Naive thymus-derived CD8-positive, alpha-beta T cell (primary cell): ENCODE measurements at regions not wholly inside any gene's neighbourhood (a gene's known extent, or its start where the extent isn't known, plus 50 kb on each side); places are given as distances from the start of the nearest gene placed in this dataset.
"Not testable (repeated sequence)": the region's sequence is repeated elsewhere in the genome, so short reads cannot be mapped to it uniquely, and the experiment has no call there.

Source experiments
- ATAC-seq, 2 donors: fragments of 150-1000 bp; cut with Tn5 transposase in 1 of 2; sonication (Bioruptor Pico), chemical (Tn5 transposase) in 1 of 2; 1 replicate in 1 of 2; 2 replicates in 1 of 2; pipeline ENCODE4 v1.10.0; 2021; ENCODE audit warnings: mild to moderate bottlenecking in 2 of 2, moderate library complexity in 2 of 2
- POLR2A ChIA-PET: fragments of 350-600 bp; sonication (Branson Sonifier 250); formaldehyde crosslinking; loops from one replicate; lab custom pipeline; 2021; ENCODE audit warnings: antibody characterized with exemption; lab: Charles Lee
- DNase-seq, 10 donors: peaks; one replicate each; pipeline versions ENCODE4 v3.0.0 to v3.0.0-alpha.2; 2020 to 2022
- H3K27ac Mint-ChIP-seq, 10 donors: one replicate each; pipeline ENCODE4 v1.8.0; 2020 to 2022; ENCODE audit warnings: mild to moderate bottlenecking in 10 of 10, mixed read lengths in 10 of 10, moderate library complexity in 4 of 10, inconsistent platforms in 1 of 10
- H3K27me3 Mint-ChIP-seq, 5 donors: one replicate each; pipeline ENCODE4 v1.8.0; 2021 to 2022; ENCODE audit warnings: mixed read lengths in 5 of 5
- H3K36me3 Mint-ChIP-seq, 3 donors: one replicate each; pipeline ENCODE4 v1.8.0; 2020 to 2022; ENCODE audit warnings: mixed read lengths in 3 of 3, mild to moderate bottlenecking in 2 of 3, inconsistent platforms in 1 of 3
- H3K4me1 Mint-ChIP-seq, 4 donors: one replicate each; pipeline ENCODE4 v1.8.0; 2021 to 2022; ENCODE audit warnings: mixed read lengths in 4 of 4
- H3K4me3 Mint-ChIP-seq, 10 donors: one replicate each; pipeline ENCODE4 v1.8.0; 2020 to 2022; ENCODE audit warnings: mild to moderate bottlenecking in 10 of 10, mixed read lengths in 10 of 10, moderate library complexity in 6 of 10, inconsistent platforms in 1 of 10
- H3K9me3 Mint-ChIP-seq, 9 donors: one replicate each; pipeline ENCODE4 v1.8.0; 2020 to 2022; ENCODE audit warnings: mixed read lengths in 9 of 9, mild to moderate bottlenecking in 3 of 9, inconsistent platforms in 1 of 9, moderate library complexity in 1 of 9

DNA sequence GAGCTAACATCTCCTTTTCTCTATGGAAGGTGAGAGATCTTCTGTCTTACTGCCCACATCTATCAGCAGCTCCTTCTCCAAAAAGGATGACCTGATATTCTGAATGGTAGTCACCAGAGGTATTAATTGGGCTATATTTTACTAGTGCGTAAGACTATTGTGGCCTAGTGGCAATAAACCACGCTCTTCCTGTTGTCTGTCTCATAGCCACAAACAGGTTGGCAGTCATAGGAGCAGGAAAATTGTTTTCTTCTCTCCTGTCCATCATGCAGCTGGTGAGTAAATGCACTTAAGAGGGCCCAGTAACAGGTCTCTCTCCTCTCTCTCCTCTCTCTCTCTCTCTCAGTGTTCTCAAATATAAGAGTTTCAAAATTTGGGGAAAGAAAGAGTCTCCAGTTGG is 856.8 kb upstream of the ACVR2A start:
- H3K9me3 Mint-ChIP-seq = no peaks in the 10 kb centered on the region
- ATAC-seq (no peak), DNase-seq (no peak)
- H3K4me1 Mint-ChIP-seq = no peaks in the 10 kb centered on the region
- no peaks in the 10 kb centered on the region for H3K36me3 Mint-ChIP-seq
- POLR2A ChIA-PET = no interaction called here
- no peak overlapping the region for H3K27ac Mint-ChIP-seq
- no peak overlapping the region for H3K4me3 Mint-ChIP-seq
- H3K27me3 Mint-ChIP-seq = peaks cover 0 to 7% (median 0%) of the 10 kb centered on the region in 5 donors

GRCh38 chr2:146986161-146986560 is 858.7 kb upstream of the ACVR2A start:
- Mint-ChIP-seq H3K4me1 (no peaks in the 10 kb centered on the region), H3K27ac (no peak overlapping the region), H3K36me3 (no peaks in the 10 kb centered on the region), H3K4me3 (no peak overlapping the region), H3K27me3 (peaks cover 0 to 7% (median 0%) of the 10 kb centered on the region in 5 donors), H3K9me3 (peaks cover 0 to 4% (median 0%) of the 10 kb centered on the region in 9 donors)
- no peak for ATAC-seq
- POLR2A ChIA-PET = no interaction called here
- no peak for DNase-seq

GRCh38 chr2:146985753-146986152 is 859.1 kb upstream of the ACVR2A start:
- POLR2A ChIA-PET = no interaction called here
- ATAC-seq = no peak
- H3K36me3 Mint-ChIP-seq = no peaks in the 10 kb centered on the region
- DNase-seq = no peak
- no peaks in the 10 kb centered on the region for H3K4me1 Mint-ChIP-seq
- H3K4me3 Mint-ChIP-seq = no peak overlapping the region
- peaks cover 0 to 7% (median 0%) of the 10 kb centered on the region in 5 donors for H3K27me3 Mint-ChIP-seq
- no peak overlapping the region for H3K27ac Mint-ChIP-seq
- peaks cover 0 to 6% (median 0%) of the 10 kb centered on the region in 9 donors for H3K9me3 Mint-ChIP-seq

GRCh38 chr2:146984014-146984413 is 860.8 kb upstream of the ACVR2A start:
- Mint-ChIP-seq H3K4me3 (no peak overlapping the region), H3K27me3 (no peaks in the 10 kb centered on the region), H3K9me3 (peaks cover 0 to 17% (median 0%) of the 10 kb centered on the region in 9 donors), H3K4me1 (no peaks in the 10 kb centered on the region), H3K36me3 (no peaks in the 10 kb centered on the region), H3K27ac (no peak overlapping the region)
- DNase-seq (no peak), ATAC-seq (no peak)
- POLR2A ChIA-PET = no interaction called here

- no peak for ATAC-seq
- Mint-ChIP-seq H3K27ac (no peak overlapping the region), H3K9me3 (peaks cover 0 to 17% (median 0%) of the 10 kb centered on the region in 9 donors), H3K4me3 (no peak overlapping the region), H3K27me3 (peaks cover 0 to 1% (median 0%) of the 10 kb centered on the region in 5 donors), H3K36me3 (no peaks in the 10 kb centered on the region), H3K4me1 (no peaks in the 10 kb centered on the region)
- POLR2A ChIA-PET = no interaction called here
- DNase-seq = no peak
Measured at GRCh38 chr2:146982393-146982846, 862.4 kb upstream of the ACVR2A start.

GRCh38 chr2:146981921-146982320 is 862.9 kb upstream of the ACVR2A start:
- H3K4me1 Mint-ChIP-seq = no peaks in the 10 kb centered on the region
- no peak overlapping the region for H3K27ac Mint-ChIP-seq
- H3K4me3 Mint-ChIP-seq = no peak overlapping the region
- ATAC-seq (no peak), DNase-seq (no peak)
- POLR2A ChIA-PET = no interaction called here
- H3K27me3 Mint-ChIP-seq = peaks cover 0 to 2% (median 0%) of the 10 kb centered on the region in 5 donors
- H3K9me3 Mint-ChIP-seq = peaks cover 0 to 17% (median 0%) of the 10 kb centered on the region in 9 donors
- H3K36me3 Mint-ChIP-seq = no peaks in the 10 kb centered on the region

GRCh38 chr2:146979746-146980145 is 865.1 kb upstream of the ACVR2A start:
- Mint-ChIP-seq H3K4me3 (no peak overlapping the region), H3K4me1 (no peaks in the 10 kb centered on the region), H3K27me3 (peaks cover 0 to 2% (median 0%) of the 10 kb centered on the region in 5 donors), H3K36me3 (no peaks in the 10 kb centered on the region), H3K9me3 (peaks cover 0 to 21% (median 0%) of the 10 kb centered on the region in 9 donors), H3K27ac (no peak overlapping the region)
- DNase-seq (no peak), ATAC-seq (no peak)
- POLR2A ChIA-PET = no interaction called here

GRCh38 chr2:146978577-146979555 is 866.0 kb upstream of the ACVR2A start:
- peaks cover 0 to 2% (median 0%) of the 10 kb centered on the region in 5 donors for H3K27me3 Mint-ChIP-seq
- no peak overlapping the region for H3K4me3 Mint-ChIP-seq
- ATAC-seq (no peak), DNase-seq (no peak)
- POLR2A ChIA-PET = no interaction called here
- H3K4me1 Mint-ChIP-seq = no peaks in the 10 kb centered on the region
- H3K9me3 Mint-ChIP-seq = peaks cover 0 to 21% (median 0%) of the 10 kb centered on the region in 9 donors
- no peaks in the 10 kb centered on the region for H3K36me3 Mint-ChIP-seq
- no peak overlapping the region for H3K27ac Mint-ChIP-seq

DNA sequence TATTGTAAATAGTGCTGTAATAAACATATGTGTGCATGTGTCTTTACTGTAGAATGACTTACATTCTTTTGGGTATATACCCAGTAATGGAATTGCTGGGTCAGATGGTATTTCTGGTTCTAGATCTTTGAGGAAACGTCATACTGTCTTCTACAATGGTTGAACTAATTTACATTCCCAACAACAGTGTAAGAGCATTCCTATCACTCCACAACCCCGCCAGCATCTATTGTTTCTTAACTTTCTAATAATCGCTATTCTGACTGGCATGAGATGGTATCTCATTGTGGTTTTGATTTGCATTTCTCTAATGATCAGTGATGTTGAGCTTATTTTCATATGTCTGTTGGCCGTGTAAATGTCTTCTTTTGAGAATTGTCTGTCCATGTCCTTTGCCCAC is 873.8 kb upstream of the ACVR2A start:
- DNase-seq, H3K36me3 Mint-ChIP-seq, H3K27me3 Mint-ChIP-seq, H3K27ac Mint-ChIP-seq, POLR2A ChIA-PET, H3K4me3 Mint-ChIP-seq, ATAC-seq, H3K4me1 Mint-ChIP-seq: not testable (repeated sequence)
- peaks cover 0 to 32% (median 10%) of the 10 kb centered on the region in 9 donors for H3K9me3 Mint-ChIP-seq

GRCh38 chr2:146969703-146970102 is 875.1 kb upstream of the ACVR2A start:
- H3K4me1 Mint-ChIP-seq, DNase-seq, ATAC-seq, H3K4me3 Mint-ChIP-seq, H3K27ac Mint-ChIP-seq, H3K27me3 Mint-ChIP-seq, H3K36me3 Mint-ChIP-seq, POLR2A ChIA-PET: not testable (repeated sequence)
- H3K9me3 Mint-ChIP-seq = peaks cover 0 to 32% (median 10%) of the 10 kb centered on the region in 9 donors

- Mint-ChIP-seq H3K27me3 (peaks cover 0 to 3% (median 0%) of the 10 kb centered on the region in 5 donors), H3K4me1 (no peaks in the 10 kb centered on the region), H3K27ac (no peak overlapping the region), H3K9me3 (peaks cover 0 to 12% (median 6%) of the 10 kb centered on the region in 9 donors), H3K4me3 (no peak overlapping the region), H3K36me3 (peaks cover 0 to 4% (median 0%) of the 10 kb centered on the region in 3 donors)
- POLR2A ChIA-PET = no interaction called here
- ATAC-seq = no peak
- no peak for DNase-seq
Measured at GRCh38 chr2:146964494-146964893, 880.3 kb upstream of the ACVR2A start.

DNA sequence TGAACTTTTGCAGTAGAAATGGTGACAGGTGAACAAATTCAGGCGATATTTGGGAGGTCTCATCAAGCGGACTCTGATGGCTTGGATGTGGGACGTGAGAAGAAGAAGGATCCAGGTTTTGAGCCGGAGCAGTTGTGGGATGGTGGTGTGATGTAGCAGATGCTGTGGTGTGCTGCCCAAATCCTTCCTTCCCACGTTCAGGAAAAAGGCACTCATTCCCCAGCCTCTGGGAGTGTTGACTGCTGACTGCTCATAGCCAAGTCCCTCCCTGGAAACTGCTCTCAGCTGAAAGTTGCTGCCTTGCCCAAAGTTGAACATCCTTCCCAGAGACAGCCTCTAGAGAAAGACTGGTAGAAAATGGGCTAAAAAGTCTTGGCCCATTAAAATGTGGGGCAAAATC is 890.3 kb upstream of the ACVR2A start:
- no peak for ATAC-seq
- Mint-ChIP-seq H3K27me3 (peaks cover 0 to 5% (median 0%) of the 10 kb centered on the region in 5 donors), H3K4me1 (no peaks in the 10 kb centered on the region)

GRCh38 chr2:146952696-146953095 is 892.1 kb upstream of the ACVR2A start:
- DNase-seq = no peak
- Mint-ChIP-seq H3K36me3 (no peaks in the 10 kb centered on the region), H3K4me1 (no peaks in the 10 kb centered on the region), H3K4me3 (no peak overlapping the region), H3K27me3 (peaks cover 0 to 5% (median 0%) of the 10 kb centered on the region in 5 donors), H3K27ac (no peak overlapping the region), H3K9me3 (peaks cover 0 to 12% (median 0%) of the 10 kb centered on the region in 9 donors)
- POLR2A ChIA-PET = no interaction called here
- ATAC-seq = no peak

More for the DNA sequence above, 890.3 kb upstream of the ACVR2A start:
- H3K4me3 Mint-ChIP-seq = no peak overlapping the region
- no peaks in the 10 kb centered on the region for H3K36me3 Mint-ChIP-seq
- H3K27ac Mint-ChIP-seq = no peak overlapping the region
- POLR2A ChIA-PET = no interaction called here
- no peak for DNase-seq
- peaks cover 0 to 12% (median 0%) of the 10 kb centered on the region in 9 donors for H3K9me3 Mint-ChIP-seq
